SK-N-SH (cell line): ENCODE measurements at regions not wholly inside any gene's neighbourhood (a gene's known extent, or its start where the extent isn't known, plus 50 kb on each side); places are given as distances from the start of the nearest gene placed in this dataset.

Experiments used
- CTCF ChIA-PET: fragments of 300-600, 350-600 bp; formaldehyde crosslinking; extraction: SDS; loops from one replicate; lab custom pipeline; 2021; lab: Yijun Ruan, JAX
- POLR2A ChIA-PET: fragments of 350-600 bp; sonication (Branson Sonifier 250); formaldehyde crosslinking; extraction: SDS; loops from one replicate; lab custom pipeline; 2020; ENCODE audit warnings: antibody characterized with exemption, inconsistent platforms; lab: Yijun Ruan, JAX
- DNase-seq: peaks from one replicate; pipeline ENCODE4 v3.0.0; 2012
- H2AFZ ChIP-seq: fragments of 200-600 bp; sonication (generic); 2 replicates; pipeline ENCODE4 v1.8.1; 2016; ENCODE audit warnings: antibody characterized with exemption, mild to moderate bottlenecking, low read depth
- H3F3A ChIP-seq: fragments of 200-600 bp; sonication (generic); replicated peaks from 2 replicates; pipeline ENCODE3; 2016; ENCODE audit warnings: antibody characterized with exemption, mild to moderate bottlenecking; ENCODE audit not compliant: insufficient read depth
- H3K27ac ChIP-seq, 2 experiments: fragments of 200-500 bp in 1 of 2; fragments of 200-600 bp in 1 of 2; sonication (Bioruptor generic) in 1 of 2; sonication (generic), shearing (Covaris generic) in 1 of 2; 2 replicates each; pipeline versions ENCODE4 v1.5.1 to v1.6.1; 2014 to 2016; ENCODE audit warnings: low read depth in 2 of 2, inconsistent platforms in 1 of 2, low read length in 1 of 2, mild to moderate bottlenecking in 1 of 2, mixed read lengths in 1 of 2
- H3K27me3 ChIP-seq: fragments of 200-600 bp; sonication (generic), shearing (Covaris generic); 2 replicates; pipeline ENCODE4 v1.6.1; 2016; ENCODE audit warnings: mixed run types; ENCODE audit not compliant: insufficient read depth
- H3K36me3 ChIP-seq, 2 experiments: fragments of 200-500 bp in 1 of 2; fragments of 200-600 bp in 1 of 2; sonication (Bioruptor generic) in 1 of 2; sonication (generic) in 1 of 2; replicated peaks in 1 of 2; 2 replicates each; pipeline versions ENCODE3 to v1.5.1; 2014 to 2016; ENCODE audit warnings: low read length in 1 of 2, mild to moderate bottlenecking in 1 of 2; ENCODE audit not compliant: insufficient read depth in 2 of 2, control insufficient read depth in 1 of 2
- H3K4me1 ChIP-seq, 2 experiments: fragments of 200-500 bp in 1 of 2; fragments of 200-600 bp in 1 of 2; sonication (Bioruptor generic) in 1 of 2; sonication (generic), shearing (Covaris generic) in 1 of 2; 2 replicates each; pipeline versions ENCODE4 v1.5.1 to v1.6.1; 2014 to 2016; ENCODE audit warnings: low read depth in 1 of 2, low read length in 1 of 2, mixed run types in 1 of 2; ENCODE audit not compliant: insufficient read depth in 2 of 2, control insufficient read depth in 1 of 2
- H3K4me2 ChIP-seq: fragments of 200-600 bp; sonication (generic), shearing (Covaris generic); 2 replicates; pipeline ENCODE4 v1.6.1; 2017; ENCODE audit warnings: mixed run types
- H3K4me3 ChIP-seq, 2 experiments: fragments of 200-500 bp in 1 of 2; fragments of 200-600 bp in 1 of 2; sonication (Bioruptor generic) in 1 of 2; sonication (generic), shearing (Covaris generic) in 1 of 2; 2 replicates each; pipeline versions ENCODE4 v1.5.1 to v1.8.1; 2014 to 2016; ENCODE audit warnings: low read depth in 2 of 2, inconsistent platforms in 1 of 2, low read length in 1 of 2, mild to moderate bottlenecking in 1 of 2, mixed read lengths in 1 of 2, moderate library complexity in 1 of 2
- H3K79me2 ChIP-seq: fragments of 200-600 bp; sonication (generic); 2 replicates; pipeline ENCODE4 v1.8.1; 2017; ENCODE audit warnings: mild to moderate bottlenecking; ENCODE audit not compliant: insufficient read depth
- H3K9ac ChIP-seq: fragments of 200-600 bp; sonication (generic); 2 replicates; pipeline ENCODE4 v1.6.1; 2017; ENCODE audit warnings: mixed run types
- H3K9me2 ChIP-seq: fragments of 200-600 bp; sonication (generic); 2 replicates; pipeline ENCODE4 v1.6.1; 2017; ENCODE audit warnings: mixed run types
- H3K9me3 ChIP-seq: fragments of 200-600 bp; sonication (generic); 2 replicates; pipeline ENCODE4 v1.6.1; 2017; ENCODE audit warnings: mixed run types, mild to moderate bottlenecking, moderate library complexity
- H4K20me1 ChIP-seq: fragments of 200-600 bp; sonication (generic); 2 replicates; pipeline ENCODE4 v1.6.1; 2017; ENCODE audit warnings: mild to moderate bottlenecking, mixed run types; ENCODE audit not compliant: insufficient read depth
- CTCF ChIP-seq: fragments of 200-600 bp; sonication (generic); IDR thresholded peaks from 2 replicates; pipeline ENCODE4 v1.6.1; 2017; ENCODE audit warnings: antibody characterized with exemption, mild to moderate bottlenecking, moderate library complexity
- EP300 ChIP-seq, 2 experiments: IDR thresholded peaks; 2 replicates each; pipeline versions ENCODE4 v1.4.0 to v1.6.1; 2012; ENCODE audit warnings: borderline replicate concordance in 1 of 2, low read depth in 1 of 2, low read length in 1 of 2
- FOXJ3 ChIP-seq: sonication (generic); formaldehyde crosslinking; IDR thresholded peaks from 2 replicates; pipeline ENCODE4 v1.5.1; 2020; ENCODE audit warnings: mild to moderate bottlenecking, missing genetic modification reagents
- FOXM1 ChIP-seq: IDR thresholded peaks from 2 replicates; pipeline ENCODE4 v1.4.0; 2012; ENCODE audit warnings: low read depth, mild to moderate bottlenecking
- GABPA ChIP-seq: IDR thresholded peaks from 2 replicates; pipeline ENCODE4 v1.4.0; 2012; ENCODE audit warnings: low read depth, mild to moderate bottlenecking
- GATA2 ChIP-seq: sonication (generic); formaldehyde crosslinking; IDR thresholded peaks from 2 replicates; pipeline ENCODE4 v1.5.0; 2020; ENCODE audit warnings: mild to moderate bottlenecking, missing genetic modification reagents
- JUND ChIP-seq: IDR thresholded peaks from 2 replicates; pipeline ENCODE4 v1.4.0; 2012
- MAX ChIP-seq: IDR thresholded peaks from 2 replicates; pipeline ENCODE4 v1.4.0; 2012; ENCODE audit warnings: low read depth
- MEF2A ChIP-seq: IDR thresholded peaks from 2 replicates; pipeline ENCODE4 v1.4.0; 2012; ENCODE audit warnings: low read depth, borderline replicate concordance
- MXI1 ChIP-seq: IDR thresholded peaks from 2 replicates; pipeline ENCODE4 v1.6.1; 2012; ENCODE audit warnings: mild to moderate bottlenecking, low read depth, low read length, improper control_type of control experiment
- NFIC ChIP-seq: IDR thresholded peaks from 2 replicates; pipeline ENCODE4 v1.4.0; 2012; ENCODE audit warnings: borderline replicate concordance
- NRF1 ChIP-seq: IDR thresholded peaks from 2 replicates; pipeline ENCODE4 v1.6.1; 2012; ENCODE audit warnings: low read depth, mild to moderate bottlenecking, low read length
- PBX3 ChIP-seq: IDR thresholded peaks from 2 replicates; pipeline ENCODE4; 2012
- POLR2AphosphoS5 ChIP-seq: IDR thresholded peaks from 2 replicates; pipeline ENCODE4 v1.6.1; 2012; ENCODE audit warnings: low read depth, low read length
- RCOR1 ChIP-seq: fragments of 150-350 bp; IDR thresholded peaks from 2 replicates; pipeline ENCODE4 v1.6.1; 2017; ENCODE audit warnings: antibody characterized with exemption, low read length
- REST ChIP-seq: IDR thresholded peaks from 2 replicates; pipeline ENCODE4 v1.6.1; 2012; ENCODE audit warnings: mild to moderate bottlenecking, low read depth, low read length, moderate library complexity
- TCF12 ChIP-seq: IDR thresholded peaks from 2 replicates; pipeline ENCODE4 v1.4.0; 2012
- WGBS: methylation state at CpG from one replicate; pipeline ENCODE4 v1.1.6; 2017; ENCODE audit warnings: low lambda C conversion rate; 5-methylcytosine and 5-hydroxymethylcytosine counted together

DNA sequence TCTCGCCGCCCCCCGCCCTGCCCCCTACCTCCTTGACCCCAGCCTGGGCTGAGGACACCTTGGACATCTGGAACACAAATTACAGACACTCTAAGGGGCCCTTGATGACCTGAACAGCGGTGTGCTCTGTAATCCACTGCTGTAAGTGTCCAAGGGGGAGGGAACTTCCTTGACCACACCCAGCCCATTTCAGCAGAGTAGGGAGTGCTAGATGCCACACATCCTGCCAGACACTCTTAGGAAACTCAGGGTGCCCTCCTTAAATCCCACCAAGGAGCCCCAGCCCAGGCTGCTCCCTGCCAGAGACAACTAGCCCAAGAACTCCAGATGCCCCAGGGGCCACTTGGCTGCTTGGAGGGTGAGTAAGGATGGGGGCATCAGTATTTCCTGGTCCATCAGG is 282.2 kb downstream of the RRAGC start (continued):
- TF ChIP-seq REST (no peak), NFIC (no peak)

DNA sequence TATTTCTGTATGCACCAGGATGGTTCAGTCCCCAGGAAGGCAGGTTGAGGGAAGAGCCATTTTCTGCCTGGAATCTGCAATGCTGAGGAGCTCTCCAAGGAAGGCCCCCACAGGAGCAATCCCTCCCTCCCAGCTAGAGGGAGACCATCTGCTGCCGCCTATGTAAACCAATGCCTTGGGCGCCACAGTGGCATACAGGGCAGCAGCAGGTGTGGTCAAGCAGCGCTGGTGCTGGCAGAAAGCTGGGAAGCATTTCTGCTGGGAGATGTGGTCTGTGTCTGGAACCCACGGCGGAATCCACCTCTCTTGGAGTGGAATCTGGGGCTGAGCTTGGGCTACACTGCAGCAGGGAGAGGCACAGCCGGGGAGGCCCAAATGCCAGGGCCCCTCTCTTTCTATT is 283.3 kb downstream of the RRAGC start:
- TF ChIP-seq TCF12 (no peak), GABPA (no peak), NRF1 (no peak), FOXJ3 (CRISPR knock-in tag) (no peak), CTCF (no peak), EP300 (IDR thresholded peaks at IDR 0.05; ENCODE audit: borderline replicate concordance in 1 of 2, low read depth in 1 of 2, low read length in 1 of 2) (no peak), MXI1 (no peak), PBX3 (no peak), FOXM1 (no peak), POLR2AphosphoS5 (no peak), MAX (no peak), NFIC (no peak), JUND (no peak), GATA2 (no peak), MEF2A (no peak), RCOR1 (no peak)
- no peaks in the 10 kb centered on the region for H3K9me2 ChIP-seq
- no peak overlapping the region for H3K9ac ChIP-seq
- H4K20me1 ChIP-seq: no peaks in the 10 kb centered on the region
- no peaks in the 10 kb centered on the region for H3F3A ChIP-seq
- no peak overlapping the region for H2AFZ ChIP-seq
- no peak overlapping the region for H3K4me2 ChIP-seq
- no peak for DNase-seq
- no peaks in the 10 kb centered on the region; a peak in 1 of 4 replicates for H3K4me1 ChIP-seq
- H3K27ac ChIP-seq: no peak overlapping the region
- no peaks in the 10 kb centered on the region for H3K79me2 ChIP-seq
- H3K9me3 ChIP-seq: no peaks in the 10 kb centered on the region
- WGBS: 26% methylated on average over 5 of the region's 6 CpGs
- H3K4me3 ChIP-seq: no peak overlapping the region
- POLR2A ChIA-PET: no interaction called here
- CTCF ChIA-PET: interaction anchor here (0.6 to 1.4 kb wide), 2 partner anchors 11 to 15 kb away, joined by 3 to 5 read pairs; no protein-coding TSS in a partner anchor
- peaks cover 34% of the 10 kb centered on the region for H3K27me3 ChIP-seq
- H3K36me3 ChIP-seq: no peaks in the 10 kb centered on the region
